Keratinocyte (primary cell): ENCODE measurements at regions not wholly inside any gene's neighbourhood (a gene's known extent, or its start where the extent isn't known, plus 50 kb on each side); places are given as distances from the start of the nearest gene placed in this dataset.

Experiments used
- DNase-seq: peaks from one replicate; pipeline ENCODE4 v3.0.0-alpha.2; 2011; ENCODE audit warnings: low read depth, missing footprints, low spot score
- FAIRE-seq: peaks from 2 replicates; lab custom pipeline; 2011; peaks lifted over from hg19 to GRCh38; lab: Jason Lieb, UNC
- H2AFZ ChIP-seq: 2 replicates; pipeline ENCODE4 v1.6.0; 2012; ENCODE audit warnings: low read length, control low read depth, inconsistent platforms; ENCODE audit not compliant: control insufficient read depth
- H3K27ac ChIP-seq: 2 replicates; pipeline ENCODE4 v1.5.1; 2011; ENCODE audit warnings: low read length; ENCODE audit not compliant: control insufficient read depth, insufficient read depth
- H3K27me3 ChIP-seq: 3 replicates; pipeline ENCODE4 v1.6.0; 2011; ENCODE audit warnings: low read length; ENCODE audit not compliant: control insufficient read depth, insufficient read depth; ENCODE audit errors: extremely low read depth
- H3K36me3 ChIP-seq, 2 experiments: 2 replicates in 1 of 2; 3 replicates in 1 of 2; pipeline ENCODE4 v1.5.1; 2011; ENCODE audit warnings: low read length in 2 of 2, mild to moderate bottlenecking in 1 of 2; ENCODE audit not compliant: control insufficient read depth in 2 of 2, insufficient read depth in 2 of 2; ENCODE audit errors: extremely low read depth in 1 of 2
- H3K4me1 ChIP-seq: 3 replicates; pipeline ENCODE4 v1.5.1; 2011; ENCODE audit warnings: low read length; ENCODE audit not compliant: control insufficient read depth, insufficient read depth; ENCODE audit errors: extremely low read depth
- H3K4me2 ChIP-seq: 3 replicates; pipeline ENCODE4 v1.6.0; 2011; ENCODE audit warnings: low read depth, low read length; ENCODE audit not compliant: control insufficient read depth, insufficient read depth; ENCODE audit errors: extremely low read depth
- H3K4me3 ChIP-seq, 3 experiments: fragments of 200-600 bp in 1 of 3; sonication (generic) in 1 of 3; 2 replicates in 2 of 3; 3 replicates in 1 of 3; pipeline ENCODE4 v1.5.1; 2011 to 2016; ENCODE audit warnings: low read length in 3 of 3, mild to moderate bottlenecking in 3 of 3, control low read depth in 2 of 3, inconsistent platforms in 1 of 3, low read depth in 1 of 3, mixed read lengths in 1 of 3, mixed run types in 1 of 3, moderate library complexity in 1 of 3; ENCODE audit not compliant: control insufficient read depth in 2 of 3, insufficient read depth in 2 of 3; ENCODE audit errors: extremely low read depth in 1 of 3
- H3K79me2 ChIP-seq: 2 replicates; pipeline ENCODE4 v1.6.0; 2012; ENCODE audit warnings: low read length; ENCODE audit not compliant: control insufficient read depth, insufficient read depth
- H3K9ac ChIP-seq: 3 replicates; pipeline ENCODE4 v1.6.0; 2011; ENCODE audit warnings: low read length; ENCODE audit not compliant: control insufficient read depth, insufficient read depth; ENCODE audit errors: extremely low read depth
- H3K9me1 ChIP-seq: 3 replicates; pipeline ENCODE4 v1.6.0; 2011; ENCODE audit warnings: low read length; ENCODE audit not compliant: control insufficient read depth, insufficient read depth; ENCODE audit errors: extremely low read depth
- H3K9me3 ChIP-seq: 2 replicates; pipeline ENCODE4 v1.5.1; 2012; ENCODE audit warnings: low read depth, low read length; ENCODE audit not compliant: control insufficient read depth
- H4K20me1 ChIP-seq: 3 replicates; pipeline ENCODE4 v1.6.0; 2011; ENCODE audit warnings: low read length; ENCODE audit not compliant: control insufficient read depth, insufficient read depth; ENCODE audit errors: extremely low read depth
- EZH2 ChIP-seq: IDR thresholded peaks from one replicate; pipeline ENCODE4 v1.6.1; 2012; ENCODE audit warnings: inconsistent platforms, mild to moderate bottlenecking, low read length, moderate library complexity
- dilution Hi-C: fragments of 300-500 bp; cut with MboI; formaldehyde crosslinking; loops from one replicate; pipeline ENCODE4 v1.7.0; 2020; ENCODE audit warnings: low sequenced_read_pairs; ENCODE audit not compliant: extremely low pct_ligation_motif_present
- TF ChIP-seq, protein P1 (sequence below), 3 experiments: IDR thresholded peaks in 1 of 3; conservative IDR thresholded peaks in 1 of 3; optimal IDR thresholded peaks in 1 of 3; 2 replicates in 2 of 3; 3 replicates in 1 of 3; pipeline versions ENCODE3 to v1.5.1; 2011; ENCODE audit warnings: low read length in 3 of 3, mild to moderate bottlenecking in 3 of 3, moderate library complexity in 2 of 3, control low read depth in 1 of 3, inconsistent platforms in 1 of 3; ENCODE audit not compliant: insufficient read depth in 2 of 3; ENCODE audit errors: extremely low read depth in 1 of 3

DNA sequence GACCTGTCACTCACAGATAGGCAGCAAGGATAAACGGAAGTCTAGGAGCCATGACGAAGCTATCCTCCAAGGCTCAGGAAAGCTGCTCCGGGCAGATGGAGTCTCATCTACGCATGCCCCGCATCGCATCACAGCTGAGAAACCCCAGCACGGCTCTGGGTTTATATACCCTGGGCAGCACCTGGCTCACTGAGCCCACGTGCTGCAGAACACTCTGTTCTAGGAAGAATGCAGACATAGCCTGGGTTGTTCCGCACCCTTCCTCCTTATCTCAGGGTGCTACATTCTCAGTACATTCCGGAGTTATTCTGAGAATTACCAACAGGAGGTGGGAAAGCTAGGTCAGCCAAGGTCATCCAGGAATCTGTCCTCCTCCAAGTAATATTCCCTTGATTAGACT, 260.4 kb downstream of the CBLN4 start:
- no peak overlapping the region for H2AFZ ChIP-seq
- no peak overlapping the region for H3K4me3 ChIP-seq
- H3K9ac ChIP-seq = no peak overlapping the region
- no peaks in the 10 kb centered on the region for H4K20me1 ChIP-seq
- no peaks in the 10 kb centered on the region for H3K4me1 ChIP-seq
- H3K79me2 ChIP-seq = no peaks in the 10 kb centered on the region
- no peaks in the 10 kb centered on the region for H3K9me1 ChIP-seq
- no peak overlapping the region for H3K4me2 ChIP-seq
- no peaks in the 10 kb centered on the region for H3K27me3 ChIP-seq
- TF ChIP-seq, protein P1, sequence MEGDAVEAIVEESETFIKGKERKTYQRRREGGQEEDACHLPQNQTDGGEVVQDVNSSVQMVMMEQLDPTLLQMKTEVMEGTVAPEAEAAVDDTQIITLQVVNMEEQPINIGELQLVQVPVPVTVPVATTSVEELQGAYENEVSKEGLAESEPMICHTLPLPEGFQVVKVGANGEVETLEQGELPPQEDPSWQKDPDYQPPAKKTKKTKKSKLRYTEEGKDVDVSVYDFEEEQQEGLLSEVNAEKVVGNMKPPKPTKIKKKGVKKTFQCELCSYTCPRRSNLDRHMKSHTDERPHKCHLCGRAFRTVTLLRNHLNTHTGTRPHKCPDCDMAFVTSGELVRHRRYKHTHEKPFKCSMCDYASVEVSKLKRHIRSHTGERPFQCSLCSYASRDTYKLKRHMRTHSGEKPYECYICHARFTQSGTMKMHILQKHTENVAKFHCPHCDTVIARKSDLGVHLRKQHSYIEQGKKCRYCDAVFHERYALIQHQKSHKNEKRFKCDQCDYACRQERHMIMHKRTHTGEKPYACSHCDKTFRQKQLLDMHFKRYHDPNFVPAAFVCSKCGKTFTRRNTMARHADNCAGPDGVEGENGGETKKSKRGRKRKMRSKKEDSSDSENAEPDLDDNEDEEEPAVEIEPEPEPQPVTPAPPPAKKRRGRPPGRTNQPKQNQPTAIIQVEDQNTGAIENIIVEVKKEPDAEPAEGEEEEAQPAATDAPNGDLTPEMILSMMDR (optimal IDR thresholded peaks at IDR 0.05 in 1 of 3, IDR thresholded peaks at IDR 0.05 in 1 of 3, conservative IDR thresholded peaks at IDR 0.05 in 1 of 3; ENCODE audit: extremely low read depth in 1 of 3, insufficient read depth in 2 of 3, low read length in 3 of 3) = no peak
- no peak for TF ChIP-seq EZH2
- no peak for FAIRE-seq
- dilution Hi-C loops = no loop called here
- no peak for DNase-seq
- no peaks in the 10 kb centered on the region for H3K9me3 ChIP-seq
- no peaks in the 10 kb centered on the region for H3K36me3 ChIP-seq
- H3K27ac ChIP-seq = no peak overlapping the region

DNA sequence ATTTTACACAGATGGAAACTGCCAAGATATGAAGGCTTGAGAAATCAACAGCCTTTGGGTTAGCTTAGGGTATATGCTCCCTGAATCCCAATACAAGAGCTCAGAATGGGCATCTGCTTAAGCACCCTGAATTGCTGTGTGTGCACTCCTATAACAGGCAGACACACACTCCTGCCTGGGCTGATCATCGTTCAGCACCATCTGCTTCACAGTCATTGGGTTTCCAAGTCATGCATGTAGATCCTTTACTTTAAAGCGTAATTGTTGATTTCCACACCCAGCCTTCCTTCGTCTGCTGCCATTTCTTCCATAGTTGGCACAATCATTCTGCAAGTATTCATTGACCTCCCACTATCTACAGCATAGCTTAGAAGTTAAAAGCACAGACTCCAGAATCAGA, 263.5 kb downstream of the CBLN4 start:
- Histone ChIP-seq H3K4me3 (no peak overlapping the region), H3K9me1 (no peaks in the 10 kb centered on the region), H3K27ac (no peak overlapping the region), H3K9ac (no peak overlapping the region), H2AFZ (no peak overlapping the region), H4K20me1 (no peaks in the 10 kb centered on the region), H3K27me3 (no peaks in the 10 kb centered on the region), H3K9me3 (no peaks in the 10 kb centered on the region), H3K79me2 (no peaks in the 10 kb centered on the region), H3K36me3 (no peaks in the 10 kb centered on the region), H3K4me1 (no peaks in the 10 kb centered on the region), H3K4me2 (no peak overlapping the region)
- FAIRE-seq (no peak), DNase-seq (no peak)
- TF ChIP-seq EZH2 = no peak
- TF ChIP-seq, protein P1 (optimal IDR thresholded peaks at IDR 0.05 in 1 of 3, IDR thresholded peaks at IDR 0.05 in 1 of 3, conservative IDR thresholded peaks at IDR 0.05 in 1 of 3; ENCODE audit: extremely low read depth in 1 of 3, insufficient read depth in 2 of 3, low read length in 3 of 3) = no peak
- dilution Hi-C loops = no loop called here
